CD4-positive, alpha-beta T cell treated with Interleukin-17A for 1 hour (primary cell): ENCODE measurements at regions not wholly inside any gene's neighbourhood (a gene's known extent, or its start where the extent isn't known, plus 50 kb on each side); places are given as distances from the start of the nearest gene placed in this dataset.

Source experiments
- DNase-seq: peaks from one replicate; pipeline ENCODE4 v3.0.0-alpha.2; 2020

- DNase-seq = no peak
Measured at GRCh38 chr5:71955723-71956122, 151.6 kb upstream of the MAP1B start.

DNA sequence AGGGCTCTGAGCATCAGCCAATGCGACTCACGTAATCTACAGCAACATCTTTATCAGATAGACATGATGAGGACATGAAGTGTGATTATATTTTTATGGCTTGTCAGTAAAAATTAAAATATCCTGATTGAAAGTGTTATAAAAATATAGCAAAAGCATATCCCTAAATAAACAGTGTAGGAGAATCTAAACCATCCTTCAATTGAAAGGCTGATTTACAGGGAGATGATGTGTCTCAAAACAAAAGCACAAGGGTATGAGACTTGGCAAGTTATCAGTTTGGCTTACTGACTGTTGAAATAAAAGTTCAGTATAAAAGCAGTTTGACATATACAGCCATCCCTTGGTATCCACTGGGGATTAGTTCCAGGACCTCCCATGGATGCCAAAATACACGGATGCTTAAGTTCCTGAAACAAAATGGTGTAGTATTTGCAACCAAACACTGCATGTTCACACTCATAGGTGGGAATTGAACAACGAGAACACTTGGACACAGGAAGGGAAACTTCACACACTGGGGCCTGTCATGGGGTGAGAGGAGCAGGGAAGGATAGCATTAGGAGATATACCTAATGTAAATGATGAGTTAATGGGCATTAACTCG is 149.9 kb upstream of the MAP1B start:
- no peak for DNase-seq

DNA sequence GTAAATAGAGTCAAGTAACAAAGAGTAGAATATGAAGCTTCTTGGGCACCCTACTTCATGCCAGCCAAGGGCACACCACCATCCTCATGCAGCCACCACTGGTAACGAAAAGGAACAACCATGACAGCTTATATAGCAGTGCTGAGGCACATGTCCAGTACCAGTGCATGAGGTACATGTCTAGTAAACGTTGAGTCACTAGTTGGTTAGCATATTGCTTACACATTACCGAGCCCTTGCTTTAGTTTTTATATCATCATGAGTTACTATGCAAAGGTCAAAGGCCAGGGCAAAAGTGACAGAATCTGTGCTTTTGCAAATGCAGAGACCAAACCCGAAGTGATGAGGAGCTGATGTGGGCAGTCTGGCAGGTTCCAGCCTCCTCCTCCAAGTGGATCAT is 147.1 kb upstream of the MAP1B start:
- DNase-seq = no peak

DNA sequence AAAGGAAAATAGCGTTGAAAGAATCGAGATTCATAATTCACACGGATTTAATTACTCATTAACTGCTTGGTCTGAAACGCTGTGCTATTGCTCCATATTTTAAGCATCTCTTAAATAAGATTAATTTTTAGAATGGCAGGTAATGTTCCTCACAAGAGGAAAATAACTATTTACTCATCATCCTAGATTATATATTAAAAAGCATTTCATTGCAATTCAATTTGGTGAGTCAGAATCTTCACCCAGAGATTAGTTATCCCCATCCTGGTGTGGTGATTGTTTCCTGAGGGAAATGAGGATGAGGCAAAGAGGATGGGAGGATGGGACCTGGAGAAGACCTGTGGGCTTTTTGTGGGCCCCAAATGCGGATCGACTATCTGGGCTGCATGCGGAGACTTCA is 145.5 kb upstream of the MAP1B start:
- DNase-seq = no peak

DNA sequence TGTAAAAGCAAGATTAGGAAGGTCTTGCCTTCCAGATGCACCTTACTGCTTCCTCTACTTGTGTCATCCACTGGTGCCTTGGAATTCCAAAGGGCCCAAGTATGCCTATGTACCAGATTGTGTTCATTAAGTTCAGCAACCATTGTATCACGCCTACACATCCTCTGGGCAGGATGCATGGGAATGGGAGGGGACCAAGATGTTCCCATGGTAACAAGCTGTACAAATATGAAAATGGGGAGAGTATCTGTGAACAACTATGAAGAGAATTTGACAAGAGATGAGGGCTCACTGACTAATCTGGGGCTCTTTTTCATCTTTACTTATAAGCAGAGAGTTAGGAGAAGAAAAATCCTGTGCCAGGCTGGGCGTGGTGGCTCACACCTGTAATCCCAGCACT is 137.8 kb upstream of the MAP1B start:
- DNase-seq = no peak

GRCh38 chr5:71971862-71972261 is 135.4 kb upstream of the MAP1B start:
- DNase-seq = no peak

DNA sequence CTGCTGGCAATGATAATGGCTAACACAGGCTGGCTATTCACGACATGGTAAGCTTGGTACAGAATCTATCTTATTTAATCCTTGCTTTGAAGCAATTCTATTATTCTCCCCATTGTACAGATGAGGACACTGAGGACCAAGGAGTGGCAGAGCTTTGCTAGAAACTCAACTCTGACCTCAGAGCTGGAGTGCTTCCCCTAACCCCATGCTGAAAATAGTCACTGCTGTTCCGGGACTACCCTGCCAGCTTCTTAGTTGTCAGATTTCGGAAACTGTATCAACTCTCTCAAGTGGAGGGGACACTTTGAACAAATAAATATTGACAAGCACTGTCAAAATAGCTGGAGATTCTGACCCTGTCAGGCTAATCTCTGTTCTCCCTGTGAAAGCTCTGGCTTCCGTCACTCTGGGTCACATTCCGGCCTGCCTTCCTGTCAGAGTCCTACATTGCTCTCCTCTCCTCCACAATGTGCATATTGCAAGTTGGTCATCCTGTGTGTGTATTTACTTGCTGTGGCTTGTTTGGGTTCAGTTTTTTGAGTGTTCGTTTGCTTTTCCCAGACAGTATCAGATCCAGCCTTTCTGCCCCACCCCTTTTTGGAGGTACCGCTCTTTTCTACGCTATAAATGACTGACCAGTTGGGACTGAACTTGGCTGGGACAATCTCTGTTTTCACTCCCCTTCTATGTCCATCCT is 134.3 kb upstream of the MAP1B start:
- DNase-seq = no peak

- DNase-seq = no peak
Measured at GRCh38 chr5:71973563-71973962, 133.7 kb upstream of the MAP1B start.

DNA sequence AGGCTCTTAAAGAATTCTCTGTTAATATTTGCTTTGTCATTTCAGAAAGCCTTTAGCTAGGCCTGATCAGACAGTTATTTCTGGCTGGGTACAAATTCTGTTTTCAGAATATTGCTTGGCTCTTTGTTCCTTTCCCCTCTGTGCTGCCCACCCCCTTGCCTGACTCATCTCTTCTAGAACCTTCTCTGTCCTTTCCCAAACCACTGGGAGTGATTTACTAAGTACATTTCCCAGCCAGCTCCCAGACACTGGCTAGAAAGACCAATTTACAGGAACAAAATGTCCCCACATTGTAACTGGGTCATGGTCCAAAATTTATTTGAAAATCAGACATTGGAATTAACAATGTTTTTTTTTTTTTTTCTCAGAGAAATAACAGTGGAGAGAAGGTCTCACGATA is 133.1 kb upstream of the MAP1B start:
- DNase-seq = no peak

GRCh38 chr5:71974622-71975021 is 132.7 kb upstream of the MAP1B start:
- DNase-seq = no peak

GRCh38 chr5:71976449-71976848 is 130.8 kb upstream of the MAP1B start:
- DNase-seq = no peak

- DNase-seq = no peak
Measured at GRCh38 chr5:71977311-71977710, 130.0 kb upstream of the MAP1B start.

DNA sequence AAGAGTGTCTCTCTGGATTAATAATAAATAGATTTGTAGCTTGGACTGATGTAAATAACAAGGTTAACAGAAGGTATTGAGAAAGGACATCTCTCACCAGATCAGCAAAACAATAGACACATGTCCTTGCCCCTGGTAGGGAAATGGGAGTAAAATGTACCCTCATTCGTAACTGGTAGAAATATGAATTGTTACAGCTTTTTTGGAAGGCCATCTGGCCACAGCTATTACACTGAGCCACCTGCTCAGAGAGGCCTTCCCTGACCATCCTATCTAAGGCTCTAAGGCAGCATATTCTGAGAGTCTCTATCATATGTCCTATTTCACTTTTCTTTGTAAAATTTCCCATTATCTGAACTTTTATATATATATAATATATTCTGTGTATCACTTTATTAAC is 129.1 kb upstream of the MAP1B start:
- DNase-seq = no peak

DNA sequence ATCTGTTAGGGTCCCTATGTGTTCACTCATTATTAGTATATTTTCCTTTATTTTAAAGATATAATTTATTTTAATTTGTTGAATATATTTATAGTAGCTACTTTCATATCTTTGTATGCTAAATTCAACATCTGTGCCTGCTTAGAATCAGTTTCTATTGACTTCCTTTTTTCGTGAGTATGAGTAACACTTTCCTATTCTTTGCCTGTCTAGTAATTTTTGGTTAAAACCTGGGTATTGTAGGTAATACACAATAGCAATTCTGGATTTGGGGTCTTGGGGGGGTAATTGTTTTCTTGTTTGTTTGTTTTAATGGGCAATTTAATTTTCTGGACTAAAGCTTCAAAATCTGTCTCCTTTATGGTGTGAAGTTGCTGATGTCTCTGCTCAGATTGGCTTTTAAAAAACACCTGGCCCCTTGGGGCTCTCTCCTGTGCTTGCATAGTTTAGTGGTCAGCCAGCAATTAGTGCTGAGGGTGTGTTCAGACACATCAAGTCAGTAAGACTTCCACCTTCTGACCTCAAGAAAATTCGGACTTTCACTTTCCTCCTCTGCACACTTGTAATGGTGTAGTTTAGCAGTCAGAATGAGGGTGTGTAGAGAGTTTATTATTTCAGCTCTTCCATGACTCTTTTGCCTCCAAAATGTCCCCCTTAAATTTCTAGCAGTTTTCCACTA is 124.4 kb upstream of the MAP1B start:
- DNase-seq = no peak

GRCh38 chr5:71986101-71986500 is 121.2 kb upstream of the MAP1B start:
- DNase-seq = no peak

GRCh38 chr5:71988808-71989207 is 118.5 kb upstream of the MAP1B start:
- no peak for DNase-seq

GRCh38 chr5:71993600-71993999 is 113.7 kb upstream of the MAP1B start:
- no peak for DNase-seq

DNA sequence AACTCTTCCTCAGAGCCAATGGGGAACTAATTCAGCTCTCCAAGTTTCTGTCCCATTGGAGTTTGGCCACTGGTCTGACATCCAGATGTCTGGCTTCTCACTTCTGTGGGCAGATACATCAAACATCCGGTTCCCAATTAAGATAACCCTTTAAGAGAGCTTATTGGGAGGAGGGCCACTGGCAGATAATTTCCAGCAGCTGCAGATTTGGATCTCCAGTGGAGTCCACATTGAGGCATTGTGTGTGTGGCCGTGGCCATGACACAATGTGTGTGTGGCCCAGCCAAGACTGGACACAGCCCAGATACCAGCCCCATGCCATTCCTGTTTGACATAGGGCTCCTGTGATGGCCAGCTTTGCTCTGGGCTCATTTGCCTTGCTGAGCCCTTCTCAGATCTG is 110.5 kb upstream of the MAP1B start:
- no peak for DNase-seq

DNA sequence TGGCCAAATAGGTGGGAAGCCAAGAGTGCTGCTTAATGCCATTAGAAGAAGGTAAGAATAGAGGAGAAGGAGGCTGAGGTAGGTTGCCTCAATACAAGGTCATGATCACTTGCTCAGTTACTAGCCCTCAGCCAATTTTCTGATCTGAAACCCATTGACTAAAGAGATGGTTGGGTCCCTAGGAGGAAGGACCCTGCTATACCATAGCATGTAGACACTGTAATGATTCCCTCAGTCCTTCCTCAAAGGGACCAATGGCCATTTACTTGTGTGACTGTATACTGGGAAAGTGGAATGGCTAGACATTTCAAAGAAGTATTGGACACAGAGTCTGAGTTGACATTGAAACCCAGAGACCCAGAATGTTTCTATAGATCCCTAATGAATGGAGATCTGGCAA is 108.5 kb upstream of the MAP1B start:
- no peak for DNase-seq

DNA sequence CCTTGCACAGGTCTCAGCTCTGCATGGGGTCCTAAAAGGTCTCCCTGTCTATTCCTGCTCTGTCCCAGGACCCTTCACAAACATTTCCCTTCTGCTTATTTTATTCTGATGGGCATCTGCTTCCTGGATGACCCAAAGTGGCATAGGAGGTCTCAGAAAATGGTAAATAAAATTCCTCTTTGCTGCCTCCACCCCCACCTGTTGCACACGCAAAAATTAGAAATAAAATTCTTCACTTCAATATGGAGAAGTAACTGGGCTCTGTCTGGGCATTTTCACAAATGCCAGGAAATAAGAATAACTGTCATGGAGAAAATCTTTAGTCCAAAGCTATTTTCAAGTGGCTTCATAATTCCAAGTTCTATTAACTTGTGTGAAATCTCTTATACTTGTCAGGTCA is 106.6 kb upstream of the MAP1B start:
- no peak for DNase-seq

GRCh38 chr5:72005671-72006070 is 101.6 kb upstream of the MAP1B start:
- no peak for DNase-seq

GRCh38 chr5:72006361-72006760 is 100.9 kb upstream of the MAP1B start:
- DNase-seq = no peak

GRCh38 chr5:72007336-72008111 is 99.8 kb upstream of the MAP1B start:
- DNase-seq = no peak

DNA sequence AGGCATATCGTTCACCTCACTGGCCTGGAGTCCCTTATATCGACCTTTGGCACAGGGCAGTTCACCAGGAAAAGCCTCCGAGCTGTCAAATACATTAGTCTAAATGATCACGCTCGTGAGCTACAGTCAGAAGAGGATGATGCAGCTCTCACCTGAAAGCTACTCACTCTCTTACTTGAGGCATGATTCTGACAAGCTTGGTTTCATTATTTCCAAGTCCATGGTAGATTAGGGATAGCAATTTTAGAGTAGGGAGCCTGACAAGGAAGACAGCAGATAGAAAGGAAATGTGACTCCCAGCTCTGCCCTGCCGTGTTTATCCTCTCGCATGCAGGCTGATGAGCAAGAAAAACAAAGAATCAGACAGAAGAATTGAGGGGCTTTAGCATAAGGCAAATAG is 98.0 kb upstream of the MAP1B start:
- DNase-seq = no peak
